ENCODE measurements at regions not wholly inside any gene's neighbourhood (a gene's known extent, or its start where the extent isn't known, plus 50 kb on each side); places are given as distances from the start of the nearest gene placed in this dataset.
"Not testable (repeated sequence)": the region's sequence is repeated elsewhere in the genome, so short reads cannot be mapped to it uniquely, and the experiment has no call there.

- no peak overlapping the region for H3K27ac Mint-ChIP-seq (ENCODE audit: low read depth, unreplicated experiment)
- TF ChIP-seq, protein P1, sequence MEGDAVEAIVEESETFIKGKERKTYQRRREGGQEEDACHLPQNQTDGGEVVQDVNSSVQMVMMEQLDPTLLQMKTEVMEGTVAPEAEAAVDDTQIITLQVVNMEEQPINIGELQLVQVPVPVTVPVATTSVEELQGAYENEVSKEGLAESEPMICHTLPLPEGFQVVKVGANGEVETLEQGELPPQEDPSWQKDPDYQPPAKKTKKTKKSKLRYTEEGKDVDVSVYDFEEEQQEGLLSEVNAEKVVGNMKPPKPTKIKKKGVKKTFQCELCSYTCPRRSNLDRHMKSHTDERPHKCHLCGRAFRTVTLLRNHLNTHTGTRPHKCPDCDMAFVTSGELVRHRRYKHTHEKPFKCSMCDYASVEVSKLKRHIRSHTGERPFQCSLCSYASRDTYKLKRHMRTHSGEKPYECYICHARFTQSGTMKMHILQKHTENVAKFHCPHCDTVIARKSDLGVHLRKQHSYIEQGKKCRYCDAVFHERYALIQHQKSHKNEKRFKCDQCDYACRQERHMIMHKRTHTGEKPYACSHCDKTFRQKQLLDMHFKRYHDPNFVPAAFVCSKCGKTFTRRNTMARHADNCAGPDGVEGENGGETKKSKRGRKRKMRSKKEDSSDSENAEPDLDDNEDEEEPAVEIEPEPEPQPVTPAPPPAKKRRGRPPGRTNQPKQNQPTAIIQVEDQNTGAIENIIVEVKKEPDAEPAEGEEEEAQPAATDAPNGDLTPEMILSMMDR (IDR thresholded peaks at IDR 0.05; ENCODE audit: unreplicated experiment): no peak
These were observed 155.2 kb upstream of the GRK3 start for GRCh38 chr22:25409240-25409639.

DNA sequence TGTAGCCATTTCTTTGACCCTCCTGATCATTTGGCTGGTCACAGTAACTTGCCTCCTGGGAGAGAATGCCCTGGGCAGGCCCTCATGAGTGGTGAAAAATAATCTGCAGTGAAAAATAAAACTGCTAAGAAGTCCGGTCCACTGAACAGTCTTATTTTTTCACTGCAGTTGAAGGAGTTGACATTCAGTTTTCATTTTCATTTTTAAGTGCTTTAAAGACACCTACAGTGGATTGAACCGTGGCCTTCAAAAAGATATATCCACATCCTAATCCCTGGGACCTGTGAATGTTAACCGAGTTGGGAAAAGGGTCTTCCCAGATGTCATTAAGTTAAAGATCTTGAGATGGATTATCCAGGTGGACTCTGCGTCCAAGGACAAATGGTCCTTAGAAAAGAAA is 153.6 kb upstream of the GRK3 start:
- no peak for DNase-seq (ENCODE audit: unreplicated experiment)
- H3K4me1 Mint-ChIP-seq (ENCODE audit: insufficient read depth, unreplicated experiment): no peaks in the 10 kb centered on the region
- BruUV-seq (replicated peaks): no TSS peak
- H3K4me3 Mint-ChIP-seq (ENCODE audit: unreplicated experiment): no peak overlapping the region
- no peaks in the 10 kb centered on the region for H3K9me3 Mint-ChIP-seq (ENCODE audit: unreplicated experiment)
- H3K27me3 Mint-ChIP-seq (ENCODE audit: insufficient read depth, unreplicated experiment): peaks cover 12% of the 10 kb centered on the region
- TF ChIP-seq, protein P1 (IDR thresholded peaks at IDR 0.05; ENCODE audit: unreplicated experiment): no peak
- H3K27ac Mint-ChIP-seq (ENCODE audit: low read depth, unreplicated experiment): no peak overlapping the region
- intact Hi-C loops (cut with micrococcal nuclease): no loop called here
- H3K36me3 Mint-ChIP-seq (ENCODE audit: insufficient read depth, unreplicated experiment): no peaks in the 10 kb centered on the region
- POLR2A ChIA-PET: no interaction called here
- CTCF ChIA-PET: interaction anchor here (1.0 kb wide), 1 partner anchor 48 kb away, joined by 3 read pairs; no protein-coding TSS in a partner anchor

More at GRCh38 chr22:25409240-25409639, 155.2 kb upstream of the GRK3 start:
- Mint-ChIP-seq H3K9me3 (ENCODE audit: unreplicated experiment) (no peaks in the 10 kb centered on the region), H3K4me1 (ENCODE audit: insufficient read depth, unreplicated experiment) (no peaks in the 10 kb centered on the region), H3K4me3 (ENCODE audit: unreplicated experiment) (no peak overlapping the region), H3K27me3 (ENCODE audit: insufficient read depth, unreplicated experiment) (no peaks in the 10 kb centered on the region), H3K36me3 (ENCODE audit: insufficient read depth, unreplicated experiment) (no peaks in the 10 kb centered on the region)
- CTCF ChIA-PET: no interaction called here
- intact Hi-C loops (cut with micrococcal nuclease): no loop called here
- no TSS peak for BruUV-seq (replicated peaks)
- DNase-seq (ENCODE audit: unreplicated experiment): no peak
- POLR2A ChIA-PET: no interaction called here

GRCh38 chr22:25413620-25414019 is 150.9 kb upstream of the GRK3 start:
- intact Hi-C loops (cut with micrococcal nuclease): no loop called here
- Mint-ChIP-seq H3K27ac (ENCODE audit: low read depth, unreplicated experiment) (no peak overlapping the region), H3K9me3 (ENCODE audit: unreplicated experiment) (no peaks in the 10 kb centered on the region), H3K4me1 (ENCODE audit: insufficient read depth, unreplicated experiment) (no peaks in the 10 kb centered on the region), H3K4me3 (ENCODE audit: unreplicated experiment) (no peak overlapping the region), H3K36me3 (ENCODE audit: insufficient read depth, unreplicated experiment) (no peaks in the 10 kb centered on the region), H3K27me3 (ENCODE audit: insufficient read depth, unreplicated experiment) (peaks cover 15% of the 10 kb centered on the region)
- ChIA-PET POLR2A (no interaction called here), CTCF (interaction anchor here (0.8 kb wide), 1 partner anchor 35 kb away, joined by 3 read pairs; no protein-coding TSS in a partner anchor)
- BruUV-seq (replicated peaks): no TSS peak
- no peak for DNase-seq (ENCODE audit: unreplicated experiment)
- TF ChIP-seq, protein P1 (IDR thresholded peaks at IDR 0.05; ENCODE audit: unreplicated experiment): no peak

- H3K4me3 Mint-ChIP-seq (ENCODE audit: unreplicated experiment); H3K9me3 Mint-ChIP-seq (ENCODE audit: unreplicated experiment); intact Hi-C loops (cut with micrococcal nuclease); BruUV-seq (replicated peaks); H3K4me1 Mint-ChIP-seq (ENCODE audit: insufficient read depth, unreplicated experiment); DNase-seq (ENCODE audit: unreplicated experiment); H3K36me3 Mint-ChIP-seq (ENCODE audit: insufficient read depth, unreplicated experiment); H3K27ac Mint-ChIP-seq (ENCODE audit: low read depth, unreplicated experiment): not testable (repeated sequence)
- H3K27me3 Mint-ChIP-seq (ENCODE audit: insufficient read depth, unreplicated experiment): peaks cover 32% of the 10 kb centered on the region
- ChIA-PET CTCF (interaction anchor here (0.6 kb wide), 1 partner anchor 272 kb away, joined by 3 read pairs; no protein-coding TSS in a partner anchor), POLR2A (interaction anchor here (1.7 kb wide), 1 partner anchor 12 kb away, joined by 4 read pairs; no protein-coding TSS in a partner anchor)
These were observed 148.7 kb upstream of the GRK3 start for GRCh38 chr22:25415731-25416130.

DNA sequence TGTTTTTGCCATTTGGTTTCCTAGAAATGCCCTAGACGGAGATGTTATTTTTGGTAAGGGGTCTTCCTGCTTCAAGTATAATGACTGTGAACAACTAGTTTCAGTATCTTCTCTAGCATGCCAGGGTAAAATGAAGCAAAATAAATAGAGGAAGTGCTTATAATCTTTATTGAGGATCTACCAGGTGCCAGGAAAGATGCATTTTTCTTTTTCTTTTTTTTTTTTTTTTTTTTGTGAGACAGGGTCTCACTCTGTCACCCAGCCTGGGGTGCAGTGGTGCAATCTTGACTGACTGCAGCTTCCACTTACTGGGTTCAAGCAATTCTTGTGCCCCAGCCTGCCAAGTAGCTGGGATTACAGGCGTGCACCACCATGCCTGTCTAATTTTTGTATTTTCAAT is 146.6 kb upstream of the GRK3 start:
- H3K9me3 Mint-ChIP-seq (ENCODE audit: unreplicated experiment); BruUV-seq (replicated peaks); H3K4me1 Mint-ChIP-seq (ENCODE audit: insufficient read depth, unreplicated experiment); H3K36me3 Mint-ChIP-seq (ENCODE audit: insufficient read depth, unreplicated experiment); H3K27ac Mint-ChIP-seq (ENCODE audit: low read depth, unreplicated experiment); intact Hi-C loops (cut with micrococcal nuclease); POLR2A ChIA-PET; H3K4me3 Mint-ChIP-seq (ENCODE audit: unreplicated experiment); DNase-seq (ENCODE audit: unreplicated experiment): not testable (repeated sequence)
- peaks cover 48% of the 10 kb centered on the region for H3K27me3 Mint-ChIP-seq (ENCODE audit: insufficient read depth, unreplicated experiment)
- CTCF ChIA-PET: interaction anchor here (1.1 kb wide), 1 partner anchor 18 kb away, joined by 3 read pairs; no protein-coding TSS in a partner anchor

Measured in MCF 10A (cell line).